AG04450 (cell line): ENCODE measurements at regions not wholly inside any gene's neighbourhood (a gene's known extent, or its start where the extent isn't known, plus 50 kb on each side); places are given as distances from the start of the nearest gene placed in this dataset.

Experiments used
- CTCF ChIA-PET: fragments of 300-600, 350-600 bp; formaldehyde crosslinking; extraction: SDS; loops from one replicate; lab custom pipeline; 2022; ENCODE audit warnings: antibody characterized with exemption, inconsistent platforms; lab: Charles Lee
- POLR2A ChIA-PET: fragments of 350-600 bp; formaldehyde crosslinking; extraction: SDS; loops from one replicate; lab custom pipeline; 2021; ENCODE audit warnings: antibody characterized with exemption, inconsistent platforms; lab: Yijun Ruan, JAX
- DNase-seq: peaks from one replicate; pipeline ENCODE4 v3.0.0-alpha.2; 2011; ENCODE audit warnings: low read depth, low spot score
- H3K27ac ChIP-seq: one replicate; pipeline ENCODE4 v1.5.1; 2012; ENCODE audit warnings: low read depth, low read length, control low read depth
- H3K27me3 ChIP-seq: one replicate; pipeline ENCODE4 v1.6.0; 2012; ENCODE audit warnings: low read length; ENCODE audit not compliant: control insufficient read depth, insufficient read depth
- H3K4me3 ChIP-seq: 2 replicates; pipeline ENCODE4 v1.5.1; 2011; ENCODE audit warnings: mild to moderate bottlenecking, low read depth, low read length, control low read depth
- H3K9me3 ChIP-seq: 2 replicates; pipeline ENCODE4 v1.5.1; 2012; ENCODE audit warnings: low read length; ENCODE audit not compliant: control insufficient read depth, insufficient read depth
- CTCF ChIP-seq: IDR thresholded peaks from 2 replicates; pipeline ENCODE4 v1.5.1; 2011; ENCODE audit warnings: low read depth, low read length, control low read depth, inconsistent platforms

- Histone ChIP-seq H3K27me3 (no peaks in the 10 kb centered on the region), H3K9me3 (peaks cover 13% of the 10 kb centered on the region), H3K27ac (no peak overlapping the region), H3K4me3 (no peak overlapping the region)
- CTCF ChIA-PET, result no interaction called here
- no peak for TF ChIP-seq CTCF
- POLR2A ChIA-PET, result no interaction called here
- no peak for DNase-seq
Observed at GRCh38 chr2:23021311-23022120, 363.5 kb upstream of the KLHL29 start.

GRCh38 chr2:23023722-23024121, 361.3 kb upstream of the KLHL29 start:
- H3K4me3 ChIP-seq, result no peak overlapping the region
- ChIA-PET POLR2A (no interaction called here), CTCF (no interaction called here)
- no peaks in the 10 kb centered on the region for H3K27me3 ChIP-seq
- no peak overlapping the region for H3K27ac ChIP-seq
- peaks cover 14% of the 10 kb centered on the region for H3K9me3 ChIP-seq
- DNase-seq, result no peak
- no peak for TF ChIP-seq CTCF

- ChIA-PET CTCF (no interaction called here), POLR2A (no interaction called here)
- peaks cover 11% of the 10 kb centered on the region for H3K9me3 ChIP-seq
- H3K27ac ChIP-seq, result no peak overlapping the region
- DNase-seq, result no peak
- no peak for TF ChIP-seq CTCF
- H3K4me3 ChIP-seq, result no peak overlapping the region
- no peaks in the 10 kb centered on the region for H3K27me3 ChIP-seq
Observed at GRCh38 chr2:23026671-23027070, 358.3 kb upstream of the KLHL29 start.

- Histone ChIP-seq H3K27ac (no peak overlapping the region), H3K9me3 (peaks cover 11% of the 10 kb centered on the region), H3K4me3 (no peak overlapping the region), H3K27me3 (no peaks in the 10 kb centered on the region)
- ChIA-PET CTCF (no interaction called here), POLR2A (no interaction called here)
- DNase-seq, result no peak
- no peak for TF ChIP-seq CTCF
Observed at GRCh38 chr2:23027396-23027795, 357.6 kb upstream of the KLHL29 start.

GRCh38 chr2:23028106-23028505, 356.9 kb upstream of the KLHL29 start:
- H3K27ac ChIP-seq, result no peak overlapping the region
- H3K9me3 ChIP-seq, result peaks cover 11% of the 10 kb centered on the region
- H3K27me3 ChIP-seq, result no peaks in the 10 kb centered on the region
- TF ChIP-seq CTCF, result no peak
- ChIA-PET POLR2A (no interaction called here), CTCF (no interaction called here)
- H3K4me3 ChIP-seq, result no peak overlapping the region
- DNase-seq, result no peak
